GM19467 (cell line): ENCODE measurements at regions not wholly inside any gene's neighbourhood (a gene's known extent, or its start where the extent isn't known, plus 50 kb on each side); places are given as distances from the start of the nearest gene placed in this dataset.

Source experiments
- ATAC-seq: cut with Tn5 transposase; IDR thresholded peaks from one replicate; pipeline ENCODE4 v1.9.1; 2021; ENCODE audit warnings: mild to moderate bottlenecking, moderate library complexity; ENCODE audit not compliant: unreplicated experiment

DNA sequence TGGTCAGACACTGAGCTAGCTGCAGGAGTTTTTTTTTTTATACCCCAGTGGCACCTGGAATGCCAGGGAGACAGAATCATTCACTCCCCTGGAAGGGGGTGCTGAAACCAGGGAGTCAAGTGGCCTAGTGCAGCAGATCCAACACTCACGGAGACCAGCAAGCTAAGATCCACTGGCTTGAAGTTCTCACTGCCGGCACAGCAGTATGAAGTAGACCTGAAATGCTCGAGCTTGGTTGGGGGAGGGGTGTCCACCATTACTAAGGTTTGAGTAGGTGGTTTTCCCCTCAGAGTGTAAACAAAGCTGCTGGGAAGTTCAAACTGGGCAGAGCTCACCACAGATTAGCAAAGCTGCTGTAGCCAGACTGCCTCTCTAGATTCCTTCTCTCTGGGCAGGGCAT lies 537.9 kb upstream of the LCORL start:
- ATAC-seq, result no peak

DNA sequence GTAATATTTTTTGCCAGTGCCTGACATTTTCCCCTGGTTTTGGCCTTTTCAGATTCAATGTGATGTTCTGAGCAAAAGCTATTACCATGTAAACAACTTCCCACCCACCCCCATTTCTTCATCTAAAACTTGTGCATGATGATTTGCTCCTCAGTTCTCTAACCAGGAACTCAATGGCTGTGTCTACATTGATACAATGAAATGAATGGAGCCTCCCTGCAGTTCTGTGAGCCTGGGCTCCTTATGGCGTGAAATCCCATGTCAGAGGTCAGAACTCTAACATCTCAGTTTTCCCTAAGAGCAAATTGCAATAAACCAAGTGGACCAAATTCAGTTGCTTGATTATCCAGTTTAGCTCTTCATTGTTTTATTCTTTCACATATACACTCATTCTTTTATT lies 534.8 kb upstream of the LCORL start:
- ATAC-seq, result no peak

DNA sequence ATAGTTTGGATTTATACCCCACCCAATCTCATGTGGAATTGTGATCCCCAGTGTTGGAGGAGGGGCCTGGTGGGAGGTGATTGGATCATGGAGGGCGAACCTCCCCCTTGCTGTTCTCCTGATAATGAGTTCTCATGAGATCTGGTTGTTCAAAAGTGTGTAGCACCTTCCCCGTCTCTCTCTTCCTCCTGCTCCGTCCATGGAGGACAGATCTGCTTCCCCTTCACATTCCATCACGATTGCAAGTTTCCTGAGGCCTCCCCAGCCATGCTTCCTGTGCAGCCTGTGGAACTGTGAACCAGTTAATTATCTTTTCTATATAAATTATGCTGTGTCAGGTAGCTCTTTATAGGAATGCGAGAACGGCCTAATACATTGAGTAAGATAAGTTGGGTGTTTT lies 518.8 kb upstream of the LCORL start:
- ATAC-seq, result no peak

DNA sequence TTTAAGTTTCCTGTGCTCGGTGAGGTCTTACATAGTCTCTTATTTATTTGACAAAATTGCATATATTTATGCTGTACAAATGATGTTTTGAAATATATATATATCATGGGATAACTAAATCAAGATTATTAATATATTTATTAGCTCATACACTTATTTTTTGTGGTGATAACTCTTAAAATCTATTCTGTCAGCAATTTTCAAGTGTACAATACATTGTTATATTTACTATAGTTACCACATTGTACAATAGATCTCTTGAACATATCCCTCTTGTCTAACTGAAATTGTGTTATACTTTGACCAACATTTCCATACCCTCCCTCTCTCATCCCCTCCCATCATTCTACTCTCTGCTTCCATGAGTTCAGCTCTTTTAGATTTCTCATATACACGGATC lies 516.6 kb upstream of the LCORL start:
- ATAC-seq, result no peak

DNA sequence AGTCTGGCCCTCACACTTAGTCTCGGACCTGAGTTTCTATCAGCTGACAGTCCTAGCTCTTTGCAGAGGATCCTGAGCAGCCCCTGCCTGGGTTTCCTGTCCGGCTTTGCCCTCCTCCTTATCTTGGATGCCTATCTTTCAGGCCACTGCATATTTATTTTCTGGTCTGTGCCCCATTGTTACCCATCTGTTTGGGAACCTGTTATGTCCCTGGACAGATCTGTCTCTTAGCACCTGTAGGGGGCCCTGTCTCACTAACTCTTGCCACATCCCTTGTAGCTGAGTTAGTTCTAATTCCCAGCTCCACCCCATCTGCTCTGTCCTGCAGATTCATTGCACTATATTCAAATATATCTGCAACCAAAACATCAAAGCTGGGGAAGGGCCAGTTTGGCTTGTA lies 514.9 kb upstream of the LCORL start:
- ATAC-seq, result no peak

DNA sequence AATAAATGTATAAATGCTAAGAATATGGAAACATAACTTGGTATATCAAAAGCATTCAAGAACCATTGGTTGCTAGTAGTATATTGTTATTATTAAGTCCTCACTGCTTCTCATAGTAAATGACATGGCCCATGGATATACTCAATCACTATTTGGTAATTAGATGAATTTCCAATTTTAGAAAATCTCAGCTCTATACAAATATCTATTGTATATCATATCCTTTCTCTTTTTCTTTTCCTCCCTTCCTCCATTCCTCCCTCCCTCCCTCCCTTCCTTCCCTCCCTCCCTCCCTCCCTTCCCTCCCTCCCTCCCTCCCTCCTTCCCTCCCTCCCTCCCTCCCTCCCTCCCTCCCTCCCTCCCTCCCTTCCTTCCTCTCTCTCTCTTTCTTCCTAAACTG lies 514.4 kb upstream of the LCORL start:
- ATAC-seq, result no peak

DNA sequence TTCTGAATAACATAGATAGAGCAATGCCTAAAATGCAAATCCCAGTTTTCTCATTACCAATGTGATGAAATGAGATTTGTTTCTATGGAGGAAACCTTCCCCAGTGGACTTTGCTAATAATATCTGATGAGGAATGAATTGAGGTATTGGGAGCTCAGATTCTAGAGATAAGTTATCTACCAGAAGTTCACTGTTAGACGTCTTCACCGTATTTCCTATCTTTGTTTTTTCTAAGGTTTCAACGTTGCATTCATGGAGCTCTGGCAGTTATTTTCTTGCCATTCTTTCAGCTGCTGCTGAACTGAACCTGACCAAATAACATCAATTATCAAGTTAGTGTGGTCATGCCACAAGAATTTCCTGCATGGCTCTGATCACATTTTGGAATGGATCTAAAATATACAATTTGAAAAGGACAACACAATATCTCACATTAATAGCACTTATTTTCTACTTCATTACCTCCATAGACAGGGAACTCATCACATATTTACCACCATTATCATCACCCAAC lies 511.8 kb upstream of the LCORL start:
- no peak for ATAC-seq

DNA sequence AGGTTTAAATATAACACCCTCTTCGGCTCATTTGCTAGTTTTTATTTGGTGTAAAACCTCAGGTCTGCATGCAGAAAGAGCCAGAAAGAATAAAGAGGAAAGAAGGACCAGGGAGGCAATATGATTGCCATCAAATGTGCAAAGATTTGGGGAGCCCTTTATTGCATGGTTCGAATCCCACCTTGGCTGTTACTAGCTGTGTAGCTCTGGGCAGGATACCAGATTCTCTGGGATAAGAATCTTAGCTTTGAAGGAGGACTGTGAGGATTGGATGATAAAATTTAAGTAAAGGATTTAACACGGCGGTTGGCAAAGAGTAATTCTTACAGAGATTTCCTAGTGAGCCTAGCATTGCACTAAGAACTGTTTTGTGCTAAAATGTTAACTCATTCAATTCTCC lies 510.2 kb upstream of the LCORL start:
- no peak for ATAC-seq

DNA sequence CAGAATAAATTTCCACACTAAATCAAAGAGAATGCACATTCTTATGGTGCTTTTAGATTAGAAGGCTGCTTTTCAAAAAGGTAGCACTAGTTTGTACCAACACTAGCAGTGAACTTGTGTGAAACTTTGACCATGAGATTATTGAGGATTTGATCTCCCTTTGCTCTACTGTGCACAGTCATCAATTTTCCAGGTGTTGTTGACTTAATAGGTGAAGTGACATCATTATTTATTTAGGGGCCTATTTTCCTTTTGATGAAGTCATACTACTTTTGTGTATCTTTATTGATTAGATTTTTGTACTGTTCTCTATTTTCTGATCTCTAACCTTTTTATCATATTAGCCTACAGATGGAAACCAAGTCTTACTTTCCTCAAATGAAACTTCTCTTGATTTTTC lies 507.9 kb upstream of the LCORL start:
- ATAC-seq, result no peak

DNA sequence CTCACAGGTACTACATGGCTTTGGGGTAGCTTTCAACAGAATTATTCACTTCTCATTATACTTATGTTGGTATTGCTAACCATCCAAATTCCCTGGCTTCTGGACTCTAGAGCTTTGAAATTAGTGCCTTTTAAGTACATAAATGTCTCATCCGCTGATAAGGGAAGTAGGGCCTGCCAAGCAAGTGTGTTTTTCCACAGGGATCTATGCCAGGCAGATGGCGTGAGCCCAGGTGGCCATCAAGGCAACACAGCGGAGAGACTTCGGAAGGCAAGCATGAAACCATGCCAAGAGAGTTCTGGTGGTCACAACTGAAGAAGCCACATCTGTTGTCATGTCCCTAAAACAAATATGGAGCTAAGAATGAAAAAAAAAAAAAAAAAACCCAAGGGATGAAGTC lies 503.1 kb upstream of the LCORL start:
- no peak for ATAC-seq

DNA sequence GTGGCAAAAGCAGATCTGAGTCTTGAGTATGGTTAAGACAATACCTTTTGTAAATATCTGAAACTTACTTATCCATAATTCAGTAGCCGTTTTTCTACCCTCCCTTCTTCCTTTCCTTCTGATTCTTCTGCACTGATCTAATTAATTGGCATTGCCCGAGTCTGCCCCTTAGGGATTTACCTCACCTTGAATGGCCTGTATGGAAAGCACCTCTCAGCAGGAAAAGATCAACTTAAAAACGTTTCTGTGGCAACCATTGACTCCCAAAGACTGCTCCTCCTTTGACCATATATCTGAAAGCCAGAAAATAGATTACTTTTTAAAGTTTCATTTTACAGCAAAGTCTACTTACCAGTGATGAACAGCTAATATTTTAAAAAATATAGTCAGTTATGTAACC lies 496.5 kb upstream of the LCORL start:
- no peak for ATAC-seq

DNA sequence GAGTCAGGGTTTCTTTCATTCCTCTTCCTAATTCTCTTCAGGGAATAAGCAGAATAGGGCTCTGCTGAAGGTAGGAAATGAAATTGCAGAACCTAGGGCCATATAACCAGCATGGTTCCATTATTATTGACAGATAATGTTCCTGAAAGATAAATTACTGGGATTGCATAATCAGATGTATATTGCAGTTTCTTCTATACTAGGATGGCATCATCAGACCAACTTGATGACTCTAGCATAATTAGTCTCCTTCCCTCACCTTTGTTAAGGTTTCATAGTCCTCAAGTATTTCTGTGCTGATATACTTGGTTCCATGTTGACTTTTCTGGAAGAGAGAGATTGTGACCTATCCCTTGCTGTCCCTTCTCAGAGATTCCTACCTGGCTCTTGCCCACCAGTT lies 492.3 kb upstream of the LCORL start:
- no peak for ATAC-seq

DNA sequence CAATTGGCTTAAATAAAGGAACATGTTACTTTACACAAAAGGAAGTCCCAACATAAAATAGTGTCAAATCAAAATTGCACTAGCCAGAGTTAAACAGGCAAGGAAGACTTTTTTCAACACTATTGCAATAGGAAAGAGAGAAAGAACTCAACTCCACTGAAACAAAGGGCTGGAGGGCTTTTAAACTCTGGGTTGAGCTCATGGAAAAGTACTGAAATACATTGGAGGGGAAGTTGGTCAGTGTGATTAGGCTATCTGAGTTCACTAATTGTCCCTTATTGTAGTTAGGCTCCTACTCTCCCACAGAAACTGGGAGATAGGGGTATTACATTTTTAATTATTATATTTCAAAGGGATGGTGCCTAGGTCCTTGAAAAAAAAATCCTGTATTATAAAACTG lies 491.2 kb upstream of the LCORL start:
- no peak for ATAC-seq

DNA sequence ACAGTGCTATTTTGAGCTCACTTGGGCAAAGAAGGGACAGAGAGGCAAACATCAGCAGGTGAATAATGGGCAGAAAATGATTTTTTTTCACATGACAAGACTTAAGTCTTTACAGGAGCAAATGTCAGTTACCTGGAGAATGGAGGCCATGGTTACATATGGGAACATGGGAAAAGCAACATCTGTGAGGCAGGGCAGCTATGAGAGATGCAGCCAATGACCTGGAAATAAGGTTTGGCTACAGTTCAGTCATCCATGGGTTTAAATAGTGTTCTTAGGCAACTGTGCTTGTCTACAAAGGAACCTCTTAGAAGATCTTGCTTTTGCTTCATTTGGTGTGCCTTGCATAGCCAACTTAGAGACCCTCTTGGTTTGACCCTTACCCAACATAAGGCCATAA lies 490.2 kb upstream of the LCORL start:
- ATAC-seq, result no peak

DNA sequence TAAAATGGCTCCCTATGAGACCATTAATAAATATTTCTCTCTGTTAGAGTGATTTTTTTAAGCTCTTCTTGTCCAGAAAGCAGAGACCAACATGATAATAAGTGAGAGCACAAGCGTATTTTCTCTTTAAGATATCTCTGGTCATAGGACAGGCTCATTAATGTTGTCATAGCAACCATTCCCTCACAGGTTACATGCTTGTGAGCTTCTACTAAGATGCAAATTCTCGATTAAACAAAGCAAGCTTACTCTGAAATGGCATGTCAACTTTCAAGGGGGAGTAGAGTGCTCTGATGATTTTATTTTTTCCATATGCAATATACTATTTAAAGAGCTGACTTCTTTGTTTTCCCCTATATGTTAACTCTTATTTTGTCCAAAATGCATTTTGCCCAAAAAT lies 487.2 kb upstream of the LCORL start:
- no peak for ATAC-seq

DNA sequence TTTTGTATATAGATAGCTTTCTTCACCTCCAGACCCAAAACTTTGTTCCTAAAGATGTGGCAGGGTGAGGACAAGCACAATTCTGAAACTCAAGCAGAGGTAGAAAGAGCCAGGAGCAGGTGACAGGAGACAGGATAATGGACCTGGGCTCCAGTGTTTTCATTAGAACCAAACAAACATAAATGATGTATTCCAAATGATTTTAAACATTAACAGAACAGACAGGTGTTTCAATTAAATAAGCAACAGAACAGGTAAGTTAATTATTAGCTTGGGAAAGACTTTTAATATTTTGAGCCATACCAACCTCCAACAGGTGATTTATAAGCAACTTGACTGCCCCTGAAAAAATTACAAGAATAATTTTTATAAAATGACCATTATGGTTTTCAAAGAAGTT lies 459.4 kb upstream of the LCORL start:
- no peak for ATAC-seq

DNA sequence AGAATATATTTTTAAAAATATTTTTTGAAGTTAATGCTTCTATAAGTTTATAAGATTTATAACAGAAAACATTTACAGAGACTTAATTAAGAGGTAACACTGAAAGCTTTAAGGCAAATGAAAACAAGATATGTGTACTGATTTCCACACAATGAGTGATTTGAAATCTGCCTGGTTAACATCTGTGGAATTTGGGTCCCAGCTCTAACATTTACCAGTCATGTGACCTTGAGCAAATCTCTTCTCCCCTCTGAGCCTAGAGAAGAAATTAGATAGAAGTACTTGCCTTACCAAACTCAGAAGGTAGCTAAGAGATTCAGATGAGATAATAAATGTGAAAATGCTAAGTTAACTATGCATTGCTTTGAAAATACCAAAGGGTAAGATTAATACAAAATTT lies 458.8 kb upstream of the LCORL start:
- ATAC-seq, result no peak

DNA sequence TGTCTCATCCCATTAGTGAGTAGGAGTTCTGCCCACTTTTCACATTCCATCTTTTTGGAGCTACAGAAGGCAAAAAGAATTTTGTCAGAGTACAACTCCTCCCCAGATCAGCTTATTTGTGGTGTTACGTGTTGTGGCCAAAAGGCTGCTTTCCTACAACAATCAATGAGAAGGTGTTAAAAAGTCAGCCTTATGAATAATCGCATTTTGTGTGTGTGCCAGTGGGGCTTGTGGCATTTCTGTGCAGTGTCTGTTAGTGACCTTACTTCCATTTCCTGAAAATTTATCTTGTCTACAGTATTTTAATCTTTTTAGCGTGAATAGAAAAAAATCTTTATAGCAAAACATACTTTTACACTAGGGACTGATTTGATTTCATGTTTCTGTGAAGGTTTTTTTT lies 458.3 kb upstream of the LCORL start:
- ATAC-seq, result no peak

DNA sequence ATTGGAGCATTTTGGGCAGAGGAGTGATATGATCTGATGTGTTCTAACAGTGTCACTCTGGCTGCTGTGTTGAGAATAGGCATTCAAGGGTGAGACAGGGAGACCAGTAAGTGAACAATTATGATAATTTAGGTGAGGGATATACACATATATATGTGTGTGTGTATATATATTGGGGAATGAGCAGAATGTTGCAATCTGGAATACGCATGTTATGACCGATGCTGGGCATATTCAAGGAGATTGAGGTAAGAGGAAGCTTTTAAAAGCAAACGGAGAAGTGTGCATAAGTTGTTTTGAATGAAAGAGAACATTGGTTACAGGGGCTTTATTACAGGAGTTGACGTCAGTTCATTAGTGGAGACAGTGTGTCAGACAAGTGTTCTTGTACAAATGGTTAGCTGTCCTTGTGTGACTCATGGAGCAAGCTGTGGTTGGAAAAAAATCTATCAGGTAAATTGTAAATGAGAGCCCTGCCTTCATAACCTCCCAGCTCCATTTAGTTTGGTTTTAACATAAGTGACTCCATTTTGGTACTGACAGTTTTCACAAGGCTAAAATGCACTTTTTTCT lies 442.5 kb upstream of the LCORL start:
- ATAC-seq, result no peak

DNA sequence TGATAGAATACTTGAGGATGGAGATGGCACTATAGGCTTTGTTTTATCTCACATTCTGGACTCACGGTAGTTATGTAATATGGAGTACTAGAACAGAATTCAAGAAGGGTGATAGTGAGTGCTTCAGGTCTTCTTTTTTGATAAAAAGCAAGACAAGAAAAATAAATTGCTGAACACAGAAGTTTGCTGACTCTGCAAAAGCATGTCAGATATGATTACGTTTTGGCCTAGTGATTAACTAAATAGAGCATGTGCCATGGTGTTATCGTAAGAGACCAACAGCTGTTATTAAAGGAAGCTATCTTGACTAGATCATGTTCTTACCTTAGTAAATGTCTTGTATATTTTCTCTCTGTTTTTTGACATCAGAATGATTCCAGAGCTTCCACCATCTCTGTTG lies 436.9 kb upstream of the LCORL start:
- no peak for ATAC-seq

DNA sequence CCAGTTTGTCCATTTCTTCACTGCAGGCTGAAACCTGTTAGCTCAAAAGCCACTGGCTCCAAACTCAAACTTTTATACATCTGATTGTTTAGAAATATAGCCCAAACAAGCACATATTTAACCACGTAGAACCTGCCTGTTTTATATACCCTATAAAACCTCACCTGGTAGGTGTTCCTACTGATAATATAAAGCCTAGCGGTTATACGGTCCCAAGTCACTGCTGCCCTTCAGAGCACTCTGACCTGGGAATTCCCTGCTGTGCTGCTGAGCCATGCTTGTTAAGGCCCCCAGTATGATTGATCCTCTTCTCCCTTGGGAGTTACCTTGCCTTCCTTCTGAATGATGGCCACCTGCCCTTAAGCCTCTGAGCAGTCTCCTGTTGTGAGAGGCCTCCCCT lies 432.8 kb upstream of the LCORL start:
- no peak for ATAC-seq

DNA sequence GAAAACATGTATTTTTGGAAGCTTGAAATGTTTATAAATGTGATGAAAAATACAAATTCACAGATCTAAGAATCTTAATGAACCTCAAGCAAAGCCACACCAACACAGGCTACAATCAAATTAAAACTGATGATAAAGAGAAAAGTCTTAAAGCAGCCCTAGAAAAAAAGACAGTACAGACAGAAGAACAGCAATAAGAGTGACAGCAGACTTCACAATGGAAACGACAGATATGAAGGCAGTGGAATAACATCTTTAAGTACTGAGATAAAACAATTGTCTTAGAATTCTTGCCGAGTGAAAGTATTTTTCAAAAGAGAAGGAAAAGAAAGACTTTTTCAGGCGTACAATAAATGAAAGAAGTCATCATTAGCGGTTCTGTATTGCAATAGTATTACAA lies 423.6 kb upstream of the LCORL start:
- ATAC-seq, result no peak

DNA sequence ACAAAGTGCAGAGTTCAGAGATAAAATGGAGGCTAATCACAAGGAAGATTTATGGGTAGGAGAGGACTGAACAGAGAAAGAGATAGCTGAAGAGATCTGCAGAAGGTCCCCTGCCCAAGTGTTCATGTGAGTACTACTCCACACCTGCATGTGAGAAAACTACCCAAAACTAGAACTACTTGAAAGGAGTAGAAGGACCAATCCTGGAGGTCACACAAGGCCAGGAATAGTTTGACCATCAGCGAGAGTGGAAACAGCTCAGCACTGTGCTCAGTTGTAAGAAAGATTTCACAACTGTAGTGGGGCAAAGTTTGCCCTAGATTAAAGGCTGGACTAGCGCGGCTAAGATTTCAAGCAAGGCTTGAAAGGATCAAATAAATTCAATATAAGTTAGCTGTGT lies 422.7 kb upstream of the LCORL start:
- no peak for ATAC-seq

DNA sequence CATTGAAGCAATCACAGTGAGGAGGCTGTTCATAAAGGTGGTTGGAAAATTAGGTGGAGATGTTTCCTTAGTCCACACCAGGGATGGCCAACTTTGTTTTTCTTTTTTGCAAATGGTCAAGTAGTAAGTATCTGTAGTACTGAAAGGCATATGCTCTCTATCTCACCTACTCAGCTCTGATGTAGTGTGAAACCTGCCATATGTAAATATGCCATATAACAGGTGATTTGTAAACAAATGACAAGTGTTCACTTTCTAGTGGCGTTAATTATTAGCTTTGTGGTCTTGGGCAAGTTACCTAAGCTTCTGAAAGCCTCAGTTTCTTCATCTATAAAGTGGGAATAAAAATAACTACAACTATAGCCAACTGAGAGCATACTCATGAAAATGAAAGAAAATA lies 421.4 kb upstream of the LCORL start:
- no peak for ATAC-seq
